ENCODE measurements at regions not wholly inside any gene's neighbourhood (a gene's known extent, or its start where the extent isn't known, plus 50 kb on each side); places are given as distances from the start of the nearest gene placed in this dataset.
A peak's percentile ranks its signal among the peaks of the same experiment; 100 is the strongest.
"Not testable (repeated sequence)": the region's sequence is repeated elsewhere in the genome, so short reads cannot be mapped to it uniquely, and the experiment has no call there.

DNA sequence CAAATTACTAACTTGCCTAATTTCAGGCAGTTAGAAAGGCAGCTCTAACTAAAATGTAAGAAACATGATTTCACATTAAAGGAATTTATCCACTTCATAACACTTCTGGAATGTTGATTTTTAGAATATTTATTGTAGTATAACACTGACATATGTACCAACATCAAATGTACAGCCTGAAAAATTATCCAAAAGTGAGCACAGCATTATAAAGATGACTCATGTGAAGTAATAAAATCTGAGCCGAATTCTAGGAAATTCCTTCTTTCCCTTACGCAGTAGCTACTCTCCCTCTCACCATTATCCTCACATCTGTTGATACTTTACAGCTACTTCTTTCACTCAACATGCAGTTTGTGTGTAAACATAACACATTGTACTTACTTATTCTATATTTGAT, 610.6 kb downstream of the ZWINT start:
- H3K4me3 ChIP-seq (replicated peaks in 1 of 2; ENCODE audit: low read depth in 2 of 2, low read length in 2 of 2) = no peak overlapping the region
- TF ChIP-seq, protein P1, sequence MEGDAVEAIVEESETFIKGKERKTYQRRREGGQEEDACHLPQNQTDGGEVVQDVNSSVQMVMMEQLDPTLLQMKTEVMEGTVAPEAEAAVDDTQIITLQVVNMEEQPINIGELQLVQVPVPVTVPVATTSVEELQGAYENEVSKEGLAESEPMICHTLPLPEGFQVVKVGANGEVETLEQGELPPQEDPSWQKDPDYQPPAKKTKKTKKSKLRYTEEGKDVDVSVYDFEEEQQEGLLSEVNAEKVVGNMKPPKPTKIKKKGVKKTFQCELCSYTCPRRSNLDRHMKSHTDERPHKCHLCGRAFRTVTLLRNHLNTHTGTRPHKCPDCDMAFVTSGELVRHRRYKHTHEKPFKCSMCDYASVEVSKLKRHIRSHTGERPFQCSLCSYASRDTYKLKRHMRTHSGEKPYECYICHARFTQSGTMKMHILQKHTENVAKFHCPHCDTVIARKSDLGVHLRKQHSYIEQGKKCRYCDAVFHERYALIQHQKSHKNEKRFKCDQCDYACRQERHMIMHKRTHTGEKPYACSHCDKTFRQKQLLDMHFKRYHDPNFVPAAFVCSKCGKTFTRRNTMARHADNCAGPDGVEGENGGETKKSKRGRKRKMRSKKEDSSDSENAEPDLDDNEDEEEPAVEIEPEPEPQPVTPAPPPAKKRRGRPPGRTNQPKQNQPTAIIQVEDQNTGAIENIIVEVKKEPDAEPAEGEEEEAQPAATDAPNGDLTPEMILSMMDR (IDR thresholded peaks at IDR 0.05; ENCODE audit: low read depth, low read length) = no peak
- no peak for DNase-seq (ENCODE audit: low read depth in 2 of 2)

DNA sequence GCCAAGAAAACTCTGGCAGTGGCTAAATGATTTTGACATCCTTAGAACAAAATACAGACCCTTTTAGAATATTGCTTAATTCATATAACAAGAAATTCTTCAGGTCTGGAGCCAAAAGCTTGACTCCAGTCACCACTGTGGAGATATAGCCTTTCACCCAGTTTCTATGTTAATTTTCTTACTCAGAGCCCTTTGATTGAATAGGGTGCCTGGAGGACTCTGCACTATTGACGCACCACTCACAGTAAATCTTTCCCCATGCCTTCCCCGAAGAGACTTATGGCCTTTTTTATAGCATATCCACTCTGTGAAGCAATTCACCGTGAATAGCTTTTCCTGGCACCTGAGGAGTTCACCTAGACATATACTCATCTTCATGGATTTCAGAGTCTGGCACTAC, 613.8 kb downstream of the ZWINT start:
- DNase-seq (ENCODE audit: low read depth in 2 of 2) = no peak
- TF ChIP-seq, protein P1 (IDR thresholded peaks at IDR 0.05; ENCODE audit: low read depth, low read length) = no peak

DNA sequence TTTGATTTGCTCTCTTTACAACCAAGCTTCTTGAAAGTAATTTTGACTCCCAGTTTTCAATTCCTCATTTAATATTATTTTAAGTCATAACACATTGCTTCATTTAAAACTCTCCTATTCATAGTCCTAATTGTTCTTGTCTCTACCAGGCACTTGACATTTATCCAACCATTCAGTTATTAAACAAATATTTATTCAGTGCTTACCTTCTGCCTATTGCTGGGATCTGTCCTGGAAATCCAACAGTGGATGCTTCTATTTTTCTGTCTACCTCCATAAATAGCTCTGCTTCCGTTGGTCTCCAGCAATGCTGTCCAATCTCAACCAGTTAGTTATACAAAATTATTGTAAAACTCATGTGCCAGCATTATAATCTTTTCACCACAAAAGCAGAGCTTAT, 615.1 kb downstream of the ZWINT start:
- TF ChIP-seq, protein P1 (IDR thresholded peaks at IDR 0.05; ENCODE audit: low read depth, low read length) = no peak
- no peak for DNase-seq (ENCODE audit: low read depth in 2 of 2)
- no peak overlapping the region for H3K4me3 ChIP-seq (replicated peaks in 1 of 2; ENCODE audit: low read depth in 2 of 2, low read length in 2 of 2)

More for the DNA sequence above, 613.8 kb downstream of the ZWINT start:
- no peak overlapping the region for H3K4me3 ChIP-seq (replicated peaks in 1 of 2; ENCODE audit: low read depth in 2 of 2, low read length in 2 of 2)

DNA sequence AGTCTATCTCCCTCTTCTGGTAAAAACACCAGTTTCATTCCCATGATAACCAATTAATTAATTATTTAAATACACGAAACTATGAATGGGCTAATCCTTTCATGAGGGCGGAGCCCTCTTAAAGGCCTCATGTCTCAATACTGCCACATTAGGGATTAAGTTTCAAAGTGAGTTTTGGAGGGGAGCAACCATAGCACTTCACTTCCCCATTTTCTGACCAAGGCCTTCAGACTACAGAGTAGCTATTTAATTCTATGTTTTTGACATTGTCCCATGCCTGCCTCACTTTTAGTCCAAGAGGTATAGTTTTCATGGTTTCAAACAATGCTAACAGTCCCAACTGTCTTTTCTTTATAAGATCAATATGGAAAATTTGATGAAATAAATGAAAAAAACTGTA, 618.6 kb downstream of the ZWINT start:
- TF ChIP-seq, protein P1 (IDR thresholded peaks at IDR 0.05; ENCODE audit: low read depth, low read length) = no peak
- no peak overlapping the region for H3K4me3 ChIP-seq (replicated peaks in 1 of 2; ENCODE audit: low read depth in 2 of 2, low read length in 2 of 2)
- no peak for DNase-seq (ENCODE audit: low read depth in 2 of 2)

DNA sequence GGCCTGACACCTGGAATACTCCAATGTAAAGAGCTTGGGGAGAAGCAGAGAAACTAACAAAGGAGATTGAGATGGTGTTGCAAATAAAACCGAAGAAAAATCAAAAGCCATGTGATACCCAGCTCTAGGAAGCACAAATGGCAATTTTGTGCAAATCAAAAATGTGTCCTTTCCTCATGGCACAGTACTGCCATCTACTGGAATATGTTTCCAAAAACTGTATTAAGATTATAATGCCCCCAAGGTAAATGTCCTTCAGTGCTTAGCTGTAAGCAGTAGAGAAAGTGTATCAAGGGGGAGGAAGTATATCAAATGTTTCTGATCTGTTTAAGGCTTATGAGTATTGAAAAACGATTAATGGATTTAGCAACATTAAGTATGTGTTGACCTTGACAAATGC, 620.3 kb downstream of the ZWINT start:
- TF ChIP-seq, protein P1 (IDR thresholded peaks at IDR 0.05; ENCODE audit: low read depth, low read length) = peak; percentile 17

DNA sequence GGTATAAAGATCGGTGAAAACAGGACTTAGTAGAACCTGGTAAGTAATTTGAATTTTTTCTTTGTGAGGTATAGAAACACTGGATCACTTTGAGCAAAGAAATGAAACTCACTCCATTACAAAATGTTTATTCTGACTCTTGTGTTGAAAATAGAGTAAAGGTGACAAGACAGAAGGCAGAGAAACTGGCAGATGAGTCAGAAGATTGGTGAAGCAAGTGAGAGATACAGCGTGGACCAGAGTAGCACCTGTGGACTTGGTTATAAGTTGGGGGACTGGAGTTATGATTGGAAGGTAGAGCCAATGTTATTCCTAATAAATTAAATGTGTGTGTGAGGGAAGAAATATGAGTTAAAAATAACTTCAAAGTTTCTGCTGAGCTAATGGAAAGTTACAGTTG, 620.9 kb downstream of the ZWINT start:
- TF ChIP-seq, protein P1 (IDR thresholded peaks at IDR 0.05; ENCODE audit: low read depth, low read length) = no peak
- no peak for DNase-seq (ENCODE audit: low read depth in 2 of 2)
- H3K4me3 ChIP-seq (replicated peaks in 1 of 2; ENCODE audit: low read depth in 2 of 2, low read length in 2 of 2) = no peak overlapping the region

More for the DNA sequence above, 620.3 kb downstream of the ZWINT start:
- peak; percentile 2 to 29 for DNase-seq (ENCODE audit: low read depth in 2 of 2)
- H3K4me3 ChIP-seq (replicated peaks in 1 of 2; ENCODE audit: low read depth in 2 of 2, low read length in 2 of 2) = not testable (repeated sequence)

DNA sequence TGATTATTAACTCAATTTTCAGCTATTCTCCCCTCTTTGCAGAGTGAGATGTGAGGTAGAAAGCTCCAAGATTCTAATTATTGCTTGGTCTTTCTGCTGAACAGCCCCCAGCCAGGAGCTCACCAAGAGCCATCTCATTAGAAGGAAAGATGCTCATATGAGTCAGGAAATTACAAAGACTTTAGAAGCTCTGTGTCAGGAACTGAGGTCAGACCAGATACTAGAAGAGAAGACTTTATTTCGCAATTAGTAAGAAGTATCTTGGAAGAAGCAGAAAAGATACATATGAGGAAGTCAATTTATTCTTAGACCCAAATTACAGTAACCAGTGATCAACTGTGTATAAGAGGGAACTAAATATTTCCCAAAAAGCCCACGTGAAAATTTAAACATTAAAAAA, 626.9 kb downstream of the ZWINT start:
- no peak for DNase-seq (ENCODE audit: low read depth in 2 of 2)
- no peak overlapping the region for H3K4me3 ChIP-seq (replicated peaks in 1 of 2; ENCODE audit: low read depth in 2 of 2, low read length in 2 of 2)
- TF ChIP-seq, protein P1 (IDR thresholded peaks at IDR 0.05; ENCODE audit: low read depth, low read length) = no peak

All from cardiac fibroblast (primary cell).